Esophagus muscularis mucosa (tissue), 4 donors: ENCODE measurements at regions not wholly inside any gene's neighbourhood (a gene's known extent, or its start where the extent isn't known, plus 50 kb on each side); places are given as distances from the start of the nearest gene placed in this dataset.

Source experiments
- CTCF ChIP-seq, 3 experiments: fragments of 200-600 bp in 2 of 3; fragments of 450-650 bp in 1 of 3; sonication (generic) in 2 of 3; IDR thresholded peaks; one replicate each; pipeline ENCODE4 v1.5.1; 2017 to 2019; ENCODE audit warnings: antibody characterized with exemption in 3 of 3, mild to moderate bottlenecking in 2 of 3, moderate library complexity in 1 of 3
- EP300 ChIP-seq: sonication (generic); formaldehyde crosslinking; IDR thresholded peaks from one replicate; pipeline ENCODE4 v1.6.1; 2017; ENCODE audit warnings: antibody characterized with exemption
- POLR2A ChIP-seq: fragments of 450-650 bp; IDR thresholded peaks from one replicate; pipeline ENCODE4 v1.6.1; 2017; ENCODE audit warnings: antibody characterized with exemption, moderate library complexity, mild to moderate bottlenecking, low read depth

GRCh38 chr21:9739240-9739639 lies 782.1 kb upstream of the TPTE start:
- TF ChIP-seq CTCF (IDR thresholded peaks at IDR 0.05) = no peak
- no peak for TF ChIP-seq EP300
- TF ChIP-seq POLR2A = no peak
